Limb (tissue), 2 donors: ENCODE measurements at regions not wholly inside any gene's neighbourhood (a gene's known extent, or its start where the extent isn't known, plus 50 kb on each side); places are given as distances from the start of the nearest gene placed in this dataset.

Experiments
- DNase-seq, 2 donors: peaks; one replicate each; pipeline ENCODE4 v3.0.0-alpha.2; 2016; ENCODE audit errors: extremely low spot score in 2 of 2

- no peak for DNase-seq
These were observed 64.8 kb downstream of the CDCA7 start for GRCh38 chr2:173419506-173419905.

DNA sequence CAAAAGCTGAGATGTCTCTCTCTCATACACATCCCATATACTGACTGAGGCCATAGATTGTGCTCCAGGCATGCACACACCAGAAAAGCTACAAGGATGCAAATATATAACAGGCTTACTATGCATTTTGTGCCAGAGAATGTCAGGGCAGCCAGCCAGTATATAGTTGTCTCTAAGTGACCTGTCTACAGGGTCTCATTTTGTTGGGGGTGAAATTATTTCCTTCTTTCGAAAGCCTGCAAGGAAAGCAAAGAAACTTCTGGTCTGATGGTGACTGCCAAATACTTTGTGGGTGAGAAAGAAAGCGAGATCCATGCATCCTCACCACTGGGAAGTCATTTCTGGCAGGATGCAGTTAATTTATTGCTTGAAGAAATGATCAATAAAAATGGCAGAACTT, 70.2 kb downstream of the CDCA7 start:
- peak; percentile 42 to 64 for DNase-seq

DNA sequence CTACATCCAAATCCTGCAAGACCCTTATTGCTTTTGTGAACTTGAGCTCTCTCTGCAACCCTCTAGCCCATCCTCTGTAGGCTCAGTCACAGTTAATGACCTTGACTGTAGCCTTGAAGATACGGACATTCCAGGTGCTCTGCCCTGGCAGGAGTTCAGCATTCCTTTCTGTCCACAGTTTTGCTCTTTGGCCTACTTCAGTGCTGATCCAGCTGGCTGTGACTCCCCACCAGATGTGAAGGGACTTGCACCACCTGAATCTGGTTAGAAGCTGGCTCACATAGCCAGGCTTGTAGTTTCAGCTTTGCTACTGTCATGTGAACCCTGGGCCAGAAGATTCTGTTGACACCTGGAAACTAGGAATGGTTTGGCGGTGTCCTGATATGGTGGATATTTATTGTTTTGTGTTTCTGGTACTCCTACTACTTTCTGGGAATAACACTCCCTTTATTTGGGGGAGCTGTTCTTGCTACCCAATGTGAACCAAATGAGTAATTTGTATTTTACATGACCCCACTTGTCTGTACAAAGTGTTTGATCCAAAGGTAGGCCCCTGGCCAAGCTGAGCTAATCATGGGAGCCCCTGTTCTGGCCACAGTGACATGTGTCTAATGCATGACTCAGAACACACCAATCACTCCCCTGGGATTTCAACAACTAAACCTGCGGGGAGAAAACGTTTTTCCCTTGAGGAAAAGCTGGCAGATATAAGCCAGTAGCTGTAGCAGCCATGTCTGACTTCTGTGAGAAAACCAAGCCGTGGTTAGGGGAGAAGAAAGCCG, 73.4 kb downstream of the CDCA7 start:
- peak; percentile 61 to 63 for DNase-seq

DNA sequence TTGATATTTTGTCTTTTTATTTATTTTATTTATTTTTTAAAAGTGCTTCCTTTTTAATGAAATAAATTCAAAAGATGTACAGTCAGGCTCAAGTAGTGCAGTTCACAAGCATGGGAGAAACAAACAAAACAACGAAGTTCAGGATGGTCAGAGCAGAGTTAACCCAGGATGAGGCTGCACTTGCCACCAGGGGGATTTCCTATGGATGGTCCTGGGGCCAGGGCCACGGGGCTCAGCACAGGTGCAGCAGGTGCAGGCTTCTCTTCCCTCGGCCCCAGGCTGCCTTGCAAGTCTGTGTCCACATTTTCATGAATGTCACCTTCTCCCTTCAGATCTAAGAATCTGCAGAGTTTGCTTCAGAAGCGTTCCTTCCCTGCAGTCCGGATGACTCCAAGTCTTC, 76.5 kb downstream of the CDCA7 start:
- DNase-seq = no peak

DNA sequence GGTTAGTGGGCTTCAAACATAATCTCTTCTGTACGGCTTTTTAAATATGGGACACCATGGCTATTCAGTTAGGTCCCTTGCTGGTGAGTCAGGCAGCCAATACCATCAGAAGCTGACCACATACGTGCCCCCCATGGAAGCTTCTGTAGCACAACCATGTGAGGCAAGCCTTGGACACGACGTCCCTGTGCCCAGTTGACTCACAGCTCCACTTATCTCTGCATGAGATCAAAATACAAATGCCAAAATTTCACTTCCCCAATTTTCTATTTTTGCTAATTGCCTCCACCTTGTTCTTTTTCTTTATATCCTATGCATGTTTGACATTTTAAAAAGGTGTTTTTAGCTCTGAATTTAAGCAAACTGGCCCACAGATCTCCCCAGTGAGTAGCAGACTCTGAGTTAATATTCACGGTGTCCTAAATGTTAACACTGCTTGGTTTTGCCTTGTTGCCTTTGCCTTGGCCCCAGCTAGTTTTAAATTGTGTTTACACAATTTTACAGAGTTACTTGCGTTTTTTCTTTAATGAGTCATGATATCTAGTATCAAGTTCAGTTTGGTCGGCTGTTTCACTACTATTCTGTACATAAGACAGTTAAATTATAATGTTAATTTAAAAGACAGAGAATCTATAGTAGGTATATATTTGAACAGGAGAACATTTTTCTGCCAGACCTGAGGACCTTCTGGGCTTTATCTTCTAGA, 77.5 kb downstream of the CDCA7 start:
- no peak for DNase-seq

GRCh38 chr2:173434762-173435569, 80.3 kb downstream of the CDCA7 start:
- DNase-seq = no peak

- DNase-seq = no peak
These were observed 80.9 kb downstream of the CDCA7 start for GRCh38 chr2:173435574-173435973.

DNA sequence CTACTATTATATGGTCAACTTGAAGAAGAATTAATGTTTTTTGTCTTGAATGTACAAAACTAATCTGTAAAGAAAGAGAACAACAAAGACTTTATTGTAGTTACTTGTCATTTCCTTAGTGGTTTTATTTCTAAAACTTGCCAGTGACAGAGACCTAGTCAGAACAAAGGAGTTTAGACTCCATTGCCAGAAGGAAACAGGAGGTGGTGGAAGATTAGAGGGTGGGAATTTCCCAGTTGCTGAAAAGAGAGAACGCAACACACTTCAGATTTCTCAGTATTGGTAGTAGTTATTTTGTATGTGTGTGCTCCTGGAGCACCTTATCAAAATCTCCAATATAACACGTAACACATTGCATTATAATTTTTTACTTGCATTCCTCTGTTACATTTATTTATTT, 81.4 kb downstream of the CDCA7 start:
- no peak for DNase-seq

- DNase-seq = peak in 1 of 2 donors; percentile 5
These were observed 86.5 kb downstream of the CDCA7 start for GRCh38 chr2:173441222-173441621.

DNA sequence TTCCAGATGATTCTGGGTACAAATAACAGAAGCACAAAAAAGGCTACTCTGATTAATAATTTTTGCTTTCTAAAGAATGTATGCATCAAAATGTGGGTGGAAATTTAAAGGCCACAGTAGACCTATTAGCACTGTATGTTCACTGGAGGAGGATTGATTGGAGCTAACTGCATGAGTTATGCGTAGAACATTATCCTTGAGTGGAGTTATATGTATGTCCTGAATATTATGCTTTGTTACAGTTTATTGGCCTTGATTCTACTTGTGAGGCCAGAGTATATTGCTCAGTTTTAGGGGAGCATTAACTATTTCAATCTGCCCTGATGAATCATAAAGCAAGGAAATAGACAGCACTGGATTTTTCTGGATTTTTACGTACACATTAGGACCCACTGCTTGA, 87.9 kb downstream of the CDCA7 start:
- DNase-seq = no peak

DNA sequence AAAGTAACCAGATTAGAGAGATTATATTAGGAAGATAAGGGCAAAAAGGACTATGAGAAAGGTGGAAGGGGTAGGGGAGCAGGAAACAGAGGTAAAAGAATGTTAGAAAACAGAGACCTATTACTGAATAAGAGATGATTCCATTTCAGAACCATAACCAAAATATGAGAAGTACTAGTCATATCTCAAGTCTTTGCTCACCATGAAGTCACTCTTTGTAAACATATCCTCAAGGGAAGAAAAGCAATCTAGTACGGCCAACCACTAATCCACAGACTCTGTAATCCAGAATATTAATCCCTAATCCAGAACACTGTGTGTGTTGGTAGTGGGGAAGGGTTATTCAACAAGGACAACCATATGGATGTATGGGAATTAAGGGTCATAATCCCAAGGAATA, 92.0 kb downstream of the CDCA7 start:
- DNase-seq = no peak

DNA sequence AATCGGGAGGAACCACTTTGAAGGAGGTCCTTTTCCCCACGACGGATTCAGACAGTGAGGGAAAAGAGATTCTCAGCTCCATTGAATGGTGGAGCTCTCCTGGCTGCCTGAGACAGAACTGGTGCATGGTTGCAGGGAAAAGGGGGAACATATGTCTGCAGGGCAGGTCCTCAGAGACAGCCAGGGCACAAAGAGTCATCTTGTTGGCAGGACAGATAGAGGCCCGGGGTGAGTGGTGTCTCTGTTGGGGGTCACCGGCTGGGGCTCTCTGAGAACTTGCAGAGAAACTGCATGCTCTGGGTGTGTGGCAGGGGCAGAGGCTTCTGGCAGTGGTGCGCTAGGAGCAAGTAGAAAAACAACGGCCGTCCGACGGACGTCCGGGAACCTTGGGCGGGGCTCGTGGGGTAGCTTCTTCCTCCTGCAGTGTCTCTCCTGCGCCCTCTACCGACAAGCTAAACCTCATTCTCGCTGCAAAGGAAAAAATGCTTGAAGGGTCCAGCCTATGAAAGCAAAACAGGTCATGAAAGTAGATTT, 94.3 kb downstream of the CDCA7 start:
- peak; percentile 24 to 81 for DNase-seq

- DNase-seq = no peak
These were observed 96.4 kb downstream of the CDCA7 start for GRCh38 chr2:173451118-173451517.

DNA sequence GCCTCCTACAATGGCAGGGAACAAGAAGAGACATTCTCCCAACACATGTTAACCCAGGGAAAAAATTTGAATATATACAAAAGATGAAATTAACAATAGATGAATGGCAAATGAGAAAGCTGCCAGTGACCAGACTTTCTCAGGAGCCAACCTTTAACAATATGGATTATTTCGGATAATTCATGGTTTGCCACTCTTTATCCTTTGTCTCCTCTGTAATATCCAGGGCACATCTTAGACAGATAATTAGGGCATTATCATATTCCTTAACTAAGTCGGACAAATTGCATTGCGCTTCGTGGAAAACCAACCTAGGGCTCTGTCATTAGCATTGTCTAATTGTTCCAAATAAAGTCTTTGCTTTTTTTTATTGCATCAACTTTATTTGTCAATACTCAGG, 97.3 kb downstream of the CDCA7 start:
- DNase-seq = no peak

GRCh38 chr2:173452416-173452815, 97.7 kb downstream of the CDCA7 start:
- no peak for DNase-seq

DNA sequence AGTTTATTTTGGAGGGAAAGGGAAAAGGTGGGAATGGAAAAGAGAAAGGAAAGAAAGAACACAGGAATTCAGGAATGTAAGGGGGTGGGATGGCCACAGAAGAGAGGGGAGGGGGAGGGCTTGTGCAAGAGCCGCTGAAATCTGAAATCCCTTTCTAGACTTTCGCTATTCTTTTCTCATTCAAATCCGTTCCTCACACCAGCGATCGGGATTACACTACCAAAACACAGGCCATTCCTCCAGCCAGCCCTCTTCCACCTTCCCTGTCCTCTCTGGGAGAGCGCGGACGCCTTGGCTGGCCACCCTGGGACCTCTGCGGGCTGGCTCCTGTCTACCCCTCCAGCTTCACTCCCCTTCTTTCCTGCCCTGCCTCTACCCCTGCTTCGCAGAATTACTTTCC, 102.3 kb downstream of the CDCA7 start:
- DNase-seq = no peak

GRCh38 chr2:173457366-173457765, 102.7 kb downstream of the CDCA7 start:
- no peak for DNase-seq

DNA sequence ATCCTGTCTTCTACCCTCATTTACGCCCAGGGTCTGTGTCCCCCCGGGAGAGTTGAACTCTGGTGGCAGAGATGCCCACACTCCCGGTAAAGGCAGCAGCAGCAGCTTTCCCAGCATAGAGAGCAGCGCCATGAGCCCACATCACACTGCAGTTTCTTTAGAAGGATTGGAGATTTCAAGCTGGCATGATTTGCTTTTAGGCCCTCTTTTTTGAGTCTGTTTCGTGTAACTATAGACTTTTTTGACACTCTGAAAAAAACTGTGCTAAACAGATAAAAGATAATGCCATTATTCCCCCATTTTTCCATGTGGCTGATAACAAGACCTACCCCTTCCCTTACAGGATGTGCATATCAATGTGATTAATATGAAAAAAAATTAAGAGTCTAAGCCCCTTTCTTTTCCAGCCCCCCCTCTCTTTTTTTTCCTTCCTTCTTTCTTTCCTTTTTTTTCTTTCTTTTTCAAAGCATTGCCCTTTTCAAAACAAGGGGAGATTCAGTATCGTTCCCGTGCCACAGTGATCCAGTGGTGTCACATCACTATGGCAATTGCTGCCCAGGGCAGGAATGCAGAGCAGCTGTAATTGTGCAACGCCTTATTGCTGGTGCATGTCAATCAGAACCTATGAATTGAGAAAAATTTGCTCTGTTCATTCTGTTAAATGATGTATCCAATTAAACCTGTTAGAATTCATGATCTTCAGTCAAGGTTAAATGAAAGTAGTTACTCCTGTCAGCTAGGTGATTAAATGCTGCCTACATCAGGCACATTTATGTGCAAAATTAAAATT, 104.5 kb downstream of the CDCA7 start:
- DNase-seq = peak in 1 of 2 donors; percentile 20

DNA sequence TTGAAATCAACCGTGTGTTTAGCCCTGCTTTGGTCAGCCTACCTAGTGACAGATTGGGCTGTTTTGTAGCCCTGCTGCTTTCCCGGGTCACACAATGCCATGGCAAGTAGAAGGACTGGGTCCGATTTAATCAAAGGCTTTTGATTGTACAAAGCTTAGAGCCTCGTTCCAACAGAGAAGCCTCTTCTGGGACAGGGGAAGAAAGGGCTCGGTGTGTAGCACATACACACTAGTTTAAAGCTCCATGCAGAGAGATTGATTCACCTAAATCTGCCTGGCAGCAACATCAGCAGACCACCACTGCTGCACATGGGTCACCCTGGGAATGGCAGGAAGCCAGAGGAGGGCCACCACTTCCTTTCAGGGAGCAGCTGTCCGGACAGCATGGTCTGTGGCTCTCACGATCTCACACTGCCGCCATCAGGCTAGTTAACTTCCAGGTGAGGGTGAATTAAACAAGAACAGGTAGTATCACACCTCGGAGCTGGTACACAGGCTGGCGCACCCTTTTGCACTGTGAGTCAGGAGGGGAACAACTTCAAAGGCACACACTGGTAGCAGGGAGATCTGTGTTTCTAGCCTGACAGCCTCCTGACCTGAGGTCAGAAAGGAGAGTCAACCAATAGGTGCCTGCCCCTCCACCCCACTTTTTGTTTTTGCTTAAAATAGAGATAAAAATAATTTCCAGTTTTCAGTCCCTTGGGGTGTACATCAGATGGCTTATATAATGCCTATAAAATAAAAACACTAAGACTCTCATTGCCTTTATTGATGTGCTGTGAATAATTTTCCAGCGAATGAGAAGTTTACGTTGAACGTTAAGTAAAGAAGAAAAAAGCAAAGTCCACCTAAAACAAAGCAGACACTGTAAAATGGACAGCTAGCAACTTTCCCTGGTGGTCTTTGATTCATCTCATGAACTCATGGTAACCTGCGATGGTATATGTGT, 108.5 kb downstream of the CDCA7 start:
- DNase-seq = no peak

DNA sequence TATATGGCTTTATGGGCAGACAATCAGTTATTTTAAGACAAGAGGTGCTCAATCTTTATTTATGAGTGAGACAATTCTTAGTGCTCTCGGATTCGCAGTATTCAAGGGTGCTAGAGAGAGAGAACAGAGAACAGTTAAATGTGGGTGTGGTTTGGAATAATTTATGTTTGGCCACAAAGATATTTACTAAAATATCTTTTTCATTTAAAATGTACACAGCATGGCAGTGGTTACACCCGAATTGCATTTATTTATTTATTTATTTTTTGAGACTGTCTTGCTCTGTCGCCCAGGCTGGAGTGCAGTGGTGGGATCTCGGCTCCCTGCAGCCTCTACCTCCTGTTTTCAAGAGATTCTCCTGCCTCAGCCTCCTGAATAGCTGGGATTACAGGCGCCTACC, 109.2 kb downstream of the CDCA7 start:
- no peak for DNase-seq
